ENCODE measurements at regions not wholly inside any gene's neighbourhood (a gene's known extent, or its start where the extent isn't known, plus 50 kb on each side); places are given as distances from the start of the nearest gene placed in this dataset.

GRCh38 chr12:72793796-72794195 lies 521.6 kb downstream of the TRHDE start:
- no peaks in the 10 kb centered on the region for H3K4me1 ChIP-seq (ENCODE audit: insufficient read depth, low read length, poor library complexity, severe bottlenecking)
- no peak overlapping the region for H3K9ac ChIP-seq (ENCODE audit: low read depth, low read length, poor library complexity, severe bottlenecking)
- no peaks in the 10 kb centered on the region for H3K9me2 ChIP-seq (replicated peaks; ENCODE audit: low read depth, low read length)
- no peaks in the 10 kb centered on the region for H3K36me3 ChIP-seq (ENCODE audit: insufficient read depth, low read length)
- no peak overlapping the region for H2AFZ ChIP-seq (ENCODE audit: low read length)
- no peak overlapping the region for H3K4me2 ChIP-seq (ENCODE audit: low read depth, low read length, poor library complexity, severe bottlenecking)
- TF ChIP-seq CTCF (conservative IDR thresholded peaks at IDR 0.05; ENCODE audit: low read length): no peak
- no peak for TF ChIP-seq EZH2phosphoT487 (IDR thresholded peaks at IDR 0.05; ENCODE audit: borderline replicate concordance)
- H3K27me3 ChIP-seq (ENCODE audit: insufficient read depth, low read length, poor library complexity, severe bottlenecking): no peaks in the 10 kb centered on the region
- H3F3A ChIP-seq (ENCODE audit: low read depth): no peaks in the 10 kb centered on the region
- H3K79me2 ChIP-seq (ENCODE audit: insufficient read depth, low read length): no peaks in the 10 kb centered on the region
- no peak overlapping the region for H3K4me3 ChIP-seq (ENCODE audit: low read length, poor library complexity, severe bottlenecking)
- H3K9me3 ChIP-seq (ENCODE audit: insufficient read depth, low read depth, low read length): no peaks in the 10 kb centered on the region; the same call in 1 of the 2 replicates
- H4K20me1 ChIP-seq (ENCODE audit: insufficient read depth, low read length, poor library complexity, severe bottlenecking): no peaks in the 10 kb centered on the region

- Histone ChIP-seq H3K4me3 (ENCODE audit: low read length, poor library complexity, severe bottlenecking) (no peak overlapping the region), H4K20me1 (ENCODE audit: insufficient read depth, low read length, poor library complexity, severe bottlenecking) (no peaks in the 10 kb centered on the region), H3K9me3 (ENCODE audit: insufficient read depth, low read depth, low read length) (no peaks in the 10 kb centered on the region), H3K79me2 (ENCODE audit: insufficient read depth, low read length) (no peaks in the 10 kb centered on the region), H3F3A (ENCODE audit: low read depth) (no peaks in the 10 kb centered on the region), H3K4me2 (ENCODE audit: low read depth, low read length, poor library complexity, severe bottlenecking) (no peak overlapping the region), H3K27me3 (ENCODE audit: insufficient read depth, low read length, poor library complexity, severe bottlenecking) (no peaks in the 10 kb centered on the region), H3K4me1 (ENCODE audit: insufficient read depth, low read length, poor library complexity, severe bottlenecking) (no peaks in the 10 kb centered on the region), H2AFZ (ENCODE audit: low read length) (no peak overlapping the region), H3K9ac (ENCODE audit: low read depth, low read length, poor library complexity, severe bottlenecking) (no peak overlapping the region), H3K9me2 (replicated peaks; ENCODE audit: low read depth, low read length) (no peaks in the 10 kb centered on the region), H3K36me3 (ENCODE audit: insufficient read depth, low read length) (no peaks in the 10 kb centered on the region)
- TF ChIP-seq CTCF (conservative IDR thresholded peaks at IDR 0.05; ENCODE audit: low read length) (no peak), EZH2phosphoT487 (IDR thresholded peaks at IDR 0.05; ENCODE audit: borderline replicate concordance) (no peak)
Observed at GRCh38 chr12:72815421-72815820, 543.3 kb downstream of the TRHDE start.

- Histone ChIP-seq H4K20me1 (ENCODE audit: insufficient read depth, low read length, poor library complexity, severe bottlenecking) (no peaks in the 10 kb centered on the region), H3K9me3 (ENCODE audit: insufficient read depth, low read depth, low read length) (no peaks in the 10 kb centered on the region), H2AFZ (ENCODE audit: low read length) (no peak overlapping the region), H3K9me2 (replicated peaks; ENCODE audit: low read depth, low read length) (no peaks in the 10 kb centered on the region), H3K79me2 (ENCODE audit: insufficient read depth, low read length) (no peaks in the 10 kb centered on the region), H3K4me1 (ENCODE audit: insufficient read depth, low read length, poor library complexity, severe bottlenecking) (no peaks in the 10 kb centered on the region), H3K4me3 (ENCODE audit: low read length, poor library complexity, severe bottlenecking) (no peak overlapping the region), H3K9ac (ENCODE audit: low read depth, low read length, poor library complexity, severe bottlenecking) (no peak overlapping the region), H3F3A (ENCODE audit: low read depth) (no peaks in the 10 kb centered on the region), H3K4me2 (ENCODE audit: low read depth, low read length, poor library complexity, severe bottlenecking) (no peak overlapping the region), H3K27me3 (ENCODE audit: insufficient read depth, low read length, poor library complexity, severe bottlenecking) (no peaks in the 10 kb centered on the region), H3K36me3 (ENCODE audit: insufficient read depth, low read length) (no peaks in the 10 kb centered on the region)
- TF ChIP-seq CTCF (conservative IDR thresholded peaks at IDR 0.05; ENCODE audit: low read length) (no peak), EZH2phosphoT487 (IDR thresholded peaks at IDR 0.05; ENCODE audit: borderline replicate concordance) (no peak)
Observed at GRCh38 chr12:72828662-72829324, 556.6 kb downstream of the TRHDE start.

Measured in Loucy (cell line).